Activated CD4-positive, alpha-beta T cell treated with anti-CD3 and anti-CD28 coated beads, Interleukin-2, Interleukin-4, amounts not matched to agents 100 ng/mL and 50 ng/mL, durations not matched to agents 16 hours and 8 hours (primary cell): ENCODE measurements at regions not wholly inside any gene's neighbourhood (a gene's known extent, or its start where the extent isn't known, plus 50 kb on each side); places are given as distances from the start of the nearest gene placed in this dataset.

ENCODE experiments used
- DNase-seq: peaks from one replicate; pipeline ENCODE4 v3.0.0-alpha.2; 2020; ENCODE audit warnings: low spot score

DNA sequence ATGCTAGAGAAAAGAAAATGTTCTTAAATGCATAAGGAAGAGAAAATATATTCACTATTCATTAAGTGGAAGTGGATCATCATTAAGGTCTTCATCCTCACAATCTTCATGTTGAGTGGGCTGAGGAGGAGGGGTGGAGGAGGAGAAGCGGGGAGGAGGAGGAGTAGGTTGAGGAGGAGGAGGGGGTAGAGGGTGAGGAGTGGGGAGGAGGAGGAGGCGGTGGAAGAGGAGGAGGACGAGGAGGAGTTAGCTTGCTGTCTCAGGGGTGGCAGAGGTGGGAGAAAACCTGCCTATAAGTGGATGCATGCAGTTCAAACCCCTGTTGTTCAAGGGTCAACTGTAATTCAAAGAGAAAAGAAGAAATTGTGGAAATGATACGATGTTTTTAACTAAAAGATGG, 71.6 kb downstream of the MYEOV start:
- DNase-seq, result no peak

DNA sequence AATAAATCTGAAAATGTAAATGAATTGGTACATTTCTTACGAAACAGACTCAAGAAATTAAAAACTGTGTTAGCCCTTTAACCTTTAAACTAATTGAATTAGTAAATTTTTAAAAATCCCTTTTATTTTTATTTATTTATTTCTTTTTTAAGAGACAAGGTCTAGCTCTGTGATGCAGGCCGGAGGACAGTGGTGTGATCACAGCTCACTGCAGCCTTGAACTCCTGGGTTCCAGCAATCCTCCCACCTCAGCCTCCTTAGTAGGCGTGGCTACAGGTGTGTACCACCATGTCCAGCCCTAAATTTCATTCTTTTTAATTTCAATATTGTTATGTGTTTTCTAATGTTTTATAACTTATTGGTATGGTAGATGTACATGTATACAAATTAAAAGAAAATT, 72.6 kb downstream of the MYEOV start:
- no peak for DNase-seq

DNA sequence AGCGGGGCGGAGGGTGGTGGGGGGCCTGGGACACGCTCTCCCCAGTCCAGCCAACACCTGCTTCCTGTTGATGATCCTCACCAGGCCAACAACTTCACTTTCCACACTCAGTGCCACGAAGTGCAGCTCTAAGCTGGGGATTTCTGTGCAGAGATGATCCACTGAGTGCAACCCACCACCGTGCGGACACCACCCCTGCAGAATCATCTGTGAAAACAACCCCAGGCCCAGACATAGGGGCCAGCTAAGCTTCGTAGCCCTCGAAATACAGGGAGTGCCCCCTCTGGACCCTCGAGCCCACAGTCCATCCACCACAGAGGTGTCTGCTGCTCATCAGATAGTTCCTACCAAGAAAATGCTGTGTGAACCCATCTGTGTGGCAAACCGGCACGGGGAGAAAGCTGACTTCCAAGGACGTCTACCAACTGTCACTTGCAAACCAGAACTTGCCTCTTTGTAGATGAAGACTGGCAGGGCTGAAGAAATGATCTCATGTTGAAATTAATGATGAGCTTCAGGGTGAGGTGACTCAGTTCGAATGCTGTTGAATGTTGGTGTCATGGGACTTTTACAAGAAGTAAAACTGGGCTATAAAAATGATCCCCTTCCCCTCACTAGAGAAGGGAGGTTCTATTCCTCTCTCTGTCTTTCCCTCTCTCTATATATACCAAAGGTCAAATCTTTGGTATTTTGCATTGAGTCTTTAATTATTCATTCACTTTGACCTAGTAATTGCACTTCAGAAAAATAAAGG, 73.4 kb downstream of the MYEOV start:
- no peak for DNase-seq

DNA sequence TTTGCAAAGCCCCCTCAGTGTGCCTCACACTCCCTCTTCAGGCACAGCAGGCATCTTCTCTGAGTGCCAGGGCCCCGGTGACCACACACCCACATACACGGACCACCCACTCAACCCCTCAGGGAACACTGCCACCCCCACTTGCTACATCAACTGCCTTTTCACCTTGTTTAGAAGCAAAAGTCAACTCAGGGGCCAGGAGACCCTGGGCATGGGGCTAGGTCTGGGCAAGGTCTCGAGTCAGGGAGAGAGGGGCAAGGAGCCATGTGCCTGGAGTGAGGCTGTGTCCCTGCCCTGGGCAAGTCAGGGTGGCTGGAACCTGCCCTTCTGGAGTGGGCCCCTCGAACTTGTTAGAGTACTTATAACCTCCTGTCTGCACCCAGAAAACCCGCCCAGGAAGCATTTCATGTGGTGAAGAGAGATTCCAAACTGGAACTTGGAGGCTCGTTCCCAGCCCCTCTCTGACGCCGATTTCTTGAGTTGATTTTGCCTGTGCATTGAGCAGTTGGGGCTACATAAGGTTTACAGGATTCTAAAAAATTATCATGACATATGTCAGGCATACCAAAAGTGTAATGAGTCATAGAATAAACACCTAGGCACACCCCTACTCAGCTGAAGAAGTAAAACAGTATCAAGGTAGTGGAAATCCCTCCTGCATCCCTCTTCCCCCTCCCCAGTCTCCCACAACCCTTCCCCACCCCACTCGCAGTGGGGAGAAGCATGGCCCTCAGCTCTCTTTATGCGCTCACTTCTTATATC, 74.3 kb downstream of the MYEOV start:
- DNase-seq, result no peak

DNA sequence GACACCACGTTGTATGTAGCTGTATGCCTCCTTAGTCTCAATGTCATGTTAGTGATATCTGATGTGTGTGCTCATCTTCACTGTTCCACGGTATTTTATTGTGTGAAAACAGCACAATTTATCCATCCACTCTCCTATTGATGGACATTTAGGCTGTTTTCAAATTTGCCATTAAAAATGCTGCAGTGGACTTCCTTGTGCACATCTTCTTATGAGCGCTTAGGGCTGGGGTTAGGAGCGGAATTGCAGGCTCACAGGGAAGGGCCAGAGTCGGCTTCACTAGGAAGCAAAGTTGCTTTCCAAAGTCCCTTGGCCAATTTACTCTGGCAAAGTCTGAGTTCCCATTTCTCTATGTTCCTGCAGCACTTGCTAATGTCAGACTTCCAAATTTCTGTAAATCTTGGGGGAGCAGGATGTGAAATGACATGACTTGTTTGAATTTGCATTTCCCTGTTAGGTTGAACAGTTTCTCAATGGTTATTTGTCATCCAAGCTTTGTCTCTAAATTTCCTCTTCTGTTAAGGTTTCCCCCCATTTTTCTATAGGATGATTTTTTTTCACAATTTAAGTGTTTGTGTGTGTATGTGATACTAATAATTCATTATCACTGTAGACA, 75.4 kb downstream of the MYEOV start:
- DNase-seq, result no peak

DNA sequence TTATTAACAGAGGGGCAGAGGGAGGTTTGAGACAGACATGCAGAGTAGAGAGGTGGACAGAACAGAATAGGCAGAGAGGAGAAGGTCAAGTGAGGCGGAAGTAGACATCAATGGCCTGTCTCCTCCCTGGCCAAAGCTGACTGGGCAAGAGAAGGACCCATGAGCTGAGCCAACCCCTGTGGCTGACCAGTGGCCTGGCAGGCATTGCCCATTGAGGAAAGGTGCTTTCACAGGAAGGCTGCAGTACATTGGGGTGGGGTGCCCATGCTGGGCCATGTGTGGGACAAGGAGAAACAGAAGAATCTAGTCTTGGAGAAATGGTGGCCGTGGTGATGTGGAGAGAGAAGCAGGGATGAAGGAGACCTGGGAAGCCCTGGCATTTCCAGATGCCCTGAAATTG, 76.0 kb downstream of the MYEOV start:
- DNase-seq, result no peak

DNA sequence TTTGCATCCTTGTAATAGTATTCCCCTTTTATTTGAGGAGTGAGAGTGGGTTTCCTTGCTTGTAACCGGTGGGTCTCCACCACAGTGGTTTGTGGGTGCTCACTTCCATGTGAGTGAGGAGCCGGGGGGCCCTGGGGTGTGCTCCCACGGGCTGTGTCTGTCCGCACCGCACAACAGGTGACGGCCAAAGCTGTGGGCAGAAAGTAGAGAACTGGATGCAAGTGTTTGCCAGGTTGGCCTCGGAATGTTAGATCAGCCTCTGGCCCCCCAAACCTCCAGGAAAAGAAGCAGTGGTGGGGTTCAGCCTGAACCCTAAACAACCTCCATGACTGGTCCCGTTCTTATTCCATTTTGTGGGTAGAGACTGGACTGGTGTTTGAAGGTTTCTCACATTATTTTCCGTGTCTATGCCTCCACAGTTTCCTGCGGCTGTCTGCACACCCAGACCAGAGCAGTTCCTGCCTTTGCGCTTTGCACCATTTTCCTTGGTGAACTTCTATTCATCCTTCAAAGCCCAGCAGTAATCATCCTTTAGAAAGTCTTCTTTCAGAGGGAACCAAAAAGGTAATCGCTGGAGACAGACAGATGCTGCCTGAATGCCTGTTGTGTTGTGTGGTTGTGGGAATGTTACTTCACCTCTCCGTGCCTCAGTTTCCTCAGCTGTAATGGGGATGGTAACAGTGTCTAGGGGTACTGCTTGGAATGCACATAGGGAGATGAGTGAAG, 77.2 kb downstream of the MYEOV start:
- no peak for DNase-seq

DNA sequence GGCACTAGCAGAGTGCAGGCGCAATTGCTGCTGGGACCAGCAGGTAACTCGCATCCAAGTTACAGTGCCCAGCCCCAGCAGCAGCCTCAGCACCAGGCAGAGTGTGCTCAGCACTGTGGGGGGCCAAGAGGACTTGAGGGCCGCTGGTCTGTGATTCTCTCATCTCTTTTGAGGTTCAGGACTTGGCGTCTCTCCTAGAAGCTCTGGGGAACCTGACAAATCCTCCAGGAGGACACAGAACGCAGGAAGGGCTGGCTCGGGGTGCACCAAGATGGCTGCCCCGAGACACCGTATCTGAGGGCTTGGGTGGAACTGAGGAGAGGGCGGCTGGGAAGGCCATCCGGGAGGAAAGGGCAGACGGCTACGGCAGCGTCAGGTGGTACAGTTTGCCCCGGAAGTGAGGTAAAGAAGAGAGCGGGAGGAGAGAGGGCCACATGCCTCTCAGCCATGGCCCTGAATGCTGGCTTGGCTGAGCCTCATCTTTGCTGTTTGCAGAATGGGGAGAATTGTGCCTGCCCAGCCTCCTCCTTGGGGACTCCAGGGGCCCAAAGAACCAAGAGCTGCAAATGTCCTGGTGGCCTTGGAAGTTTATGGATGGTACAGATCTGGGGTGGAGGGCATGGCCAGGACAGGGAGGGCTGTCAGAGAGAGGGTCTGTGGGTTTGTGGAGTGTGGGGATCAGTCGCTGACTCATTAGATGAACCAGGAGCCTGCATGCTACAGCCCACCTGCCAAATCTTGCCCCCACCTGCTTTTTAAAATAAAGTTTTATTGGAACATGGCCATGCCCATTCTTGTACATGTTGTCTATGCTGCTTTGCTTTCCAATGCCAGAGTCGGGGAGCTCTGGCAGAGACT, 78.0 kb downstream of the MYEOV start:
- no peak for DNase-seq

DNA sequence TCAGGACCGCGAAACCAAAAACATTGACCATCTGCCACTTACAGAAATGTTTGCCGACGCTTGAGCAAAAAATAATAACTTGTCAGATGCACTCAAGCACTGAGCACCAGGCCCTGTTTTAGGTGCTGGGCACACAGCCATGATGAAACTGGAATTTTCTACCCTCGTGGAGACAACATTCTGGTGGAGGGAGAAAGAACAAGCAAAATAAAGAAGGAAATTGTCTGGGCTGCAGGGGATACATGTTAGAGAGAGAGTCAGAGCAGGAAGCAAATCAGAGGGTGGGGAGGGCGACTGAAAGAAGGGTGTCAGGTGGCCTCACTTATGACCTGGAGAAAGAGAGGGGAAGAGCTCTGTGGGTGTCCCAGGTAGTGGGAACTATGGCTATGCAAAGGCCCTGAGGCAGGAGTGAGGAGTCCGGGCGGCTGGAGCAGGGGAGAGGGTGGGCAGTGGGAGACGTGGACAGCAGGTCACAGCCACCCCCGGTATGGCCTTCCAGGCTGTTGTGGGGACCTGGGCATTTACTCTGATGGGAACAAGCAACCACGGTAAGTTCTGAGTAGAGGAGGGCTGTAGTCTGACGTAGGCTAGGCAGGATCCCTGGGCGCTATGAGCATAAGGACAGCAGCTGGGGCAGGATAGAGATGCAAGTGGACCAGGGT, 78.8 kb downstream of the MYEOV start:
- no peak for DNase-seq

DNA sequence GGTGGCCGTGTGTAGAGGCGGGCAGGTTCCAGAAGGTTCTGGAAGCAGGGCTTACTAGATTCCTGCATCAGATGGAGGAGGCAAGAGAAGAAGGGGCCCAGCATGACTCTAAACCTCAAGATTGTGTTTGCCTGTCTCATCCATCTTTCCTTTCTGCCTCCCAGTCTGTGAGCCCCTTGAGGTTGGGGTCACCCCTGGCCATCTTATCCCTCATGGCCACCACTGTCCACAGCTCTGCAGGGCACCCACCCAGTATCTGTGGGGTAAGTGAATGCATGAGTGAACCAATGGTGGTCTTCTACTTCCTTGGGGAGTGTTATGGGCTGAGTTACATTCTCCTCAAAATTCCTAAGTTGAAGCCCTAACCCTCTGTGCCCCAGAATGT, 79.3 kb downstream of the MYEOV start:
- DNase-seq, result no peak

DNA sequence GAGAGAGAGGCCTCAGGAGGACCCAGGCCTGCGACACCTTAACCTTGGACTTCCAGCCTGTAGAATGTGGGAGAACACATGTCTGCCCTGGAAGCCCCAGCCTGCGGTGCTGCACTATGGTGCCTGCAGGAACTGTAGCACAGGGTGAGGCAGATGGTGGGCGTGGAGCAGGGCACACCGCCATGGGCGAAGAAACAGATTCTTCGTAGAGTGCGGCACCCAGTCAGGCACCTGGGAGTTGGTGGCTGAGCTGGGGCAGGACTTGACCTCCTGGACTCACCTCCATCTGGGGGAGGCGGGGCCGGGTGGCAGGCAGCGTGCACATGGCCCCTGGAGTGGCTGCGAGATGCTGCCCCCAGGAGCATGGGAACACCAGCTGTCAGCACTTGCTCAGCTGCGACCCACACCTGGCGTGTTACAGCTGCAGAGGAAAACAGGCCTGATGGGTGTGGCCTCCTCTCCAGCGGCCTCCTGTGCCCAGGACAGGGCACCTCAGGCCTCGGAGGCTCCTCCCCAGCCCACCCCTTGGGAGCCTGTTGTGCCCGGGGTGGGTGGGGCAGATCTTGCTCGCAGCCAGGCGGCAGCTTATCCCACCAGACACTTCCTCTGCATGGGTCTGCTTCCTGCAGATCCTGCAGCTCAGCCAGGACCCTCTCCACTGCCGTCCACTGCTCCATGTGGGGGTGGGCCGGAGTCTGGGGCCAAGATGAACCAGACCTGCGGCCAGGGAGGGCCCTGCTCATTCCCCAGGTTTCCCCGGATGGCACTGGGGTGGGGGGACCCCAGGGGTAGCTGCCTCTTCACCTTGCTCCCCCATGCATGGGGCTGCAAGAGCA, 80.4 kb downstream of the MYEOV start:
- no peak for DNase-seq

DNA sequence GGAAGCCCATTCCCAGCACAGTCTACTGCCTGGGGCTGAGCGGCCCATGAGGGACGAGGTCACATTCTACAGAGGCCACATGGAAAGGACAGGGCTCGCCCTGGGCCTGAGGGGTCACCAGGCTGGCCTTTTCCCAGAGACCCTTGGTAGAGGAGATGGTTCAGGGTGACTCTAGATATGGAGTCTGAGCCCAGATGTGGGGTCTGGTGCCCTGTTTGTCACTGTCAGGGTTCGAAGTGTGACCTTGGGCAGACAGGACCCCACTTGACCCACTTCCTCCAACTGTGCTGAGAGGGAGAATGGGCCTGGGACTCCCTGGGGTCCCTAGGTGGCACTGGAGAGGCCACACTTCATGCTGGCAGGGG, 81.0 kb downstream of the MYEOV start:
- no peak for DNase-seq

DNA sequence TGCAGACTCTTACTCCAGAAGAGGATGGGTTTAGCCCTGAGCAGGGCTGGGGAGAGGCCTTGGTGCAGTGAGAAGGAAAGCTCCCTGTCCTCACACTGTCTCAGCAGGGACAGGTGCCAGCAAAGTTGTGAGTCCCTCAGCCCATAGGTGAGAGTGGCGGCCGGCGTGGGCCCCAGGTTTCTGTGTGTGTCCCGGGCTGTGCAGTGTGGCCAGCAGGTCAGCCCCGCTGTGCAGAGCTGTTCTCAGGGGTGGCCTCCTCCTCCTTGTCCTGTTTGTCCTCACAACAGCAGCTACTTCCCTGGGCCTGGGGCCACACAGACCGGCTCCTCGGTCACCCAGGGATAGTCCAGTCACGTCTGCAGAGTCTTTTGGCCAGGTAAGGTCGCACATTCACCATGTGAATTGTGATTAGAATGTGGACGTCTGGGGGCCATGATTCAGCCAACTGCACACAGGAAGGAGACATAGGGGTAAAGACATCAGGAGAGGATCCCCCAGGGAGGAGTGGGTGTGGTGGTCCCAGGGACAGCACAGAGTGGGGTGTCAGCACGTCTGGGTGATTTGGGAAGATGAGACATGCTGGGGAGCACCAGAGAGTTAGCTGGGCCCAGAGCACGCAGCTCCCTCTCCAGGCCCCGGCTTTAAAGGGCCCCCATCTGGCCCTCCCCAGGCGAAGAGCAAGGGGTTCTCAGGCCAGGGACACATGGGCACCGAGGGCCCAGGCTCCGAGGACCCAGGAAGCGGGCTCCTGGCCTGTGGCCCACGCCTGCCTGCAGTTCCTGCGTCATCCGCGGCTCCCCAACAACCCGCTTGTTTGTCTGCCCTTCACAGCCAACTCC, 81.6 kb downstream of the MYEOV start:
- no peak for DNase-seq

DNA sequence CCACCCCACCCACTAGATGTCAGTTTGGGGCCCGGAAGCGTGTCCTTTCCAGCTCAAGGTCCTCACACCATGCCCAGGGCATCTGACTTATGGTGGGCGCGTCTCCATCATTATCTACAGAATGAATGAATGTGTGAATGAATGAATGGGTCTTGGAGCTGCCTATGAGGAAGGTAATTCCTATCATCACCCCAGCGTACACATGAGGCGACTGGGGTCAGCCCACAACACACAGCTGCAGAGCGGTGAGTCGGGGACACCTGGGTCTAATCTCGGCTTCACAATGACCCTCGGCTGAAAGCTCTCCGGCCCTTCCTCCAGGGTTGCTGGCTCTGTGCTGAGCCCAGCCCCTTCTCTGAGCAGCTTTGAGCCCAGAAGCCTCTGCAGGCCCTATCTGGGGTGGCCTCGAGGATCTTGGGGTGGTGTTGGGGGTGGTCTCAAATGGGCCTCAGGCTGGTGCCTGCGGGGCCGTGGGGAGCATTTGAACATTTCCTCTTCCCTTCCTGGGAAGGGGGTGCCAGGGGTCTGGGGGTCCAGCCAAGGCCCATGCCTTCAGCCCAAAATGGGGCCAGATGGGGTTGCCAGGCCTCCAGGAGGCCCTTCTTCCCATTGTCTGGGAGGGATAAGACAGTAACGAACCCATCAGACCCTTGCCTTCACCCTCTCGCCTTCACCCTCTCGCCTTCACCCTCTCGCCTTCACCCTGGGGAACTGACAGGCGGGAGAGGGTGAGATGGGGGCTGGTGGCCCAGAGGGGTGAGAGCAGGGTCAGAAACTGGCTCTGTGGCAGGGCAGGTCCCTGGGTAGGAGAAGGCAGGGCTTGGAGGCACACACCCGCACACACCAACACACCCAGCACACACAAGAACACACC, 82.4 kb downstream of the MYEOV start:
- no peak for DNase-seq

DNA sequence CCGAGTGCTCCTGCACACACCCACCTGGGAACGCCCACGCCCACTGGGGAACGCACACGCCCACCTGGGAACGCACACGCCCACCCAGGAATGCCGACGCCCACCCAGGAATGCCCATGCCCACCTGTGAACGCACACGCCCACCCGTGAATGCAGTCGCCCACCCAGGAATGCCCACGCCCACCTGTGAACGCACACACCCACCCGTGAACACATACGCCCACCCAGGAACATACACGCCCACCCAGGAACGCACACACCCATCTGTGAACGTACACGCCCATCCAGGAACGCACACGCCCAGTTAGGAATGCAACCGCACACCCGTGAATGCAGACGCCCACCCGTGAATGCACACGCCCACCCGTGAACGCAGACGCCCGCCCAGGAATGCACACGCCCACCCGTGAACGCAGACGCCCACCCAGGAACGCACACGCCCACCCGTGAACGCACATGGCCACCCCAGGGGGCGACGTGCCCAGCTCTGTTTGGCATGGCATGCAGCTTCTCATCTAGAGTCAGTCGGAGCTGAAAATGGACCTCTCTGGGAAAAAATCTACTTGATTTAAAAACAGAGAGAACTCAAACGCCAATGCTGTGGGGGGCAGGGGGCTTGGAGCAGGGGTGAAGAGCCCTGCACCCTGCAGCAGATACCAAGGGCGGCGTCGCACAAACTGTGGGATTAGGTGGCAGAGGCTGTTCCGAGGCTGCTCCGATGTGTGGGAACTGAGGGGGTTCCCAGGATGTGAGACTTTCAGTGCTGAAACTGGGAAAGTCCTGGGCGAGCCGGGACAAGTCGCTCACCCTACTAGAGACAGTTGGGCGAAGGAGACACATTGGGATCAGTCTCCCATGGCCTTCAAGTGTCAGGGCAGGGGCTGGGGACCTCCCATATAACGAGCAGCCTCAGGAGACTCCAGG, 83.3 kb downstream of the MYEOV start:
- DNase-seq, result no peak

DNA sequence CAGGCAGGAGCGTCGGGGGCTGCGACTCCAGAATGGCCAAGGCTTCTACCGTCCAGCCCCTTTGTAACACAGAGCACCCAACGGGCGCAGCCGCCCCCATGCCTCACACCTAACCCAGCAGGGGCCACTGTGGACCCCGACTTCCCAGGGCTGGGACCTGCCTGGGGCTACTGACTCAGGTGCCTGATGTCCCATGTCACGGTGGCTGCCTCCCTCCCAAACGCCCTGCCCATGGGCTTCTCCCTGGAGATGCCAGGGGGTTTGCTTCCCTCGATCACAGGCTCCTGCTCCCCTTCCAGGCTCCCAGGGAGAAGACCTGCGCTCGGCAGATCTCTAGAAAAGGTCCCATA, 84.0 kb downstream of the MYEOV start:
- DNase-seq, result no peak
